ENCODE measurements at regions not wholly inside any gene's neighbourhood (a gene's known extent, or its start where the extent isn't known, plus 50 kb on each side); places are given as distances from the start of the nearest gene placed in this dataset.

GRCh38 chr5:59972043-59972442 is 78.5 kb upstream of the PDE4D start:
- no peak for TF ChIP-seq CTCF (IDR thresholded peaks at IDR 0.05)
- no peak for TF ChIP-seq POLR2A (IDR thresholded peaks at IDR 0.05)
- TF ChIP-seq EP300 (IDR thresholded peaks at IDR 0.05), result no peak
